Fibroblast of lung (primary cell): ENCODE measurements at regions not wholly inside any gene's neighbourhood (a gene's known extent, or its start where the extent isn't known, plus 50 kb on each side); places are given as distances from the start of the nearest gene placed in this dataset.
"Not testable (repeated sequence)": the region's sequence is repeated elsewhere in the genome, so short reads cannot be mapped to it uniquely, and the experiment has no call there.

Experiments
- DNase-seq, 2 donors: peaks; one replicate each; pipeline versions ENCODE4 v3.0.0 to v3.0.0-alpha.2; 2010; ENCODE audit warnings: low read depth in 2 of 2
- H2AFZ ChIP-seq: 2 replicates; pipeline ENCODE4 v1.5.1; 2012; ENCODE audit warnings: low read length, control low read depth, inconsistent platforms
- H3K27ac ChIP-seq: 2 replicates; pipeline ENCODE4 v1.5.1; 2011; ENCODE audit warnings: low read length, control low read depth; ENCODE audit not compliant: insufficient read depth
- H3K27me3 ChIP-seq: 2 replicates; pipeline ENCODE4 v1.5.1; 2011; ENCODE audit warnings: mild to moderate bottlenecking, low read length; ENCODE audit not compliant: control insufficient read depth, insufficient read depth
- H3K36me3 ChIP-seq: 2 replicates; pipeline ENCODE4 v1.5.1; 2011; ENCODE audit warnings: low read length; ENCODE audit not compliant: control insufficient read depth, insufficient read depth
- H3K4me1 ChIP-seq: 2 replicates; pipeline ENCODE4 v1.5.1; 2011; ENCODE audit warnings: low read length; ENCODE audit not compliant: control insufficient read depth, insufficient read depth; ENCODE audit errors: extremely low read depth
- H3K4me2 ChIP-seq: 2 replicates; pipeline ENCODE4 v1.5.1; 2011; ENCODE audit warnings: low read length, control low read depth; ENCODE audit not compliant: insufficient read depth; ENCODE audit errors: extremely low read depth
- H3K4me3 ChIP-seq, 4 experiments: fragments of 200-600 bp in 1 of 4; sonication (generic) in 1 of 4; replicated peaks in 1 of 4; 2 replicates each; pipeline ENCODE4 v1.5.1; 2011 to 2016; ENCODE audit warnings: low read length in 4 of 4, low read depth in 3 of 4, mild to moderate bottlenecking in 3 of 4, control low read depth in 2 of 4, inconsistent platforms in 1 of 4, mixed read lengths in 1 of 4; ENCODE audit not compliant: insufficient read depth in 1 of 4; ENCODE audit errors: control extremely low read depth in 1 of 4
- H3K79me2 ChIP-seq: 2 replicates; pipeline ENCODE4 v1.5.1; 2012; ENCODE audit warnings: mild to moderate bottlenecking, low read length, inconsistent platforms; ENCODE audit not compliant: control insufficient read depth, insufficient read depth
- H3K9ac ChIP-seq: 2 replicates; pipeline ENCODE4 v1.5.1; 2011; ENCODE audit warnings: mild to moderate bottlenecking, low read length, control low read depth; ENCODE audit not compliant: insufficient read depth
- H3K9me3 ChIP-seq: 2 replicates; pipeline ENCODE4 v1.5.1; 2012; ENCODE audit warnings: low read depth, low read length; ENCODE audit not compliant: control insufficient read depth, insufficient read depth
- H4K20me1 ChIP-seq: 2 replicates; pipeline ENCODE4 v1.5.1; 2011; ENCODE audit warnings: low read length; ENCODE audit not compliant: control insufficient read depth, insufficient read depth; ENCODE audit errors: extremely low read depth
- CTCF ChIP-seq, 2 donors: IDR thresholded peaks in 1 of 2; conservative IDR thresholded peaks in 1 of 2; 1 replicate in 1 of 2; 2 replicates in 1 of 2; pipeline ENCODE4 v1.5.1; 2011 to 2012; ENCODE audit warnings: low read length in 2 of 2, control low read depth in 1 of 2, inconsistent platforms in 1 of 2, low read depth in 1 of 2, mild to moderate bottlenecking in 1 of 2
- EZH2 ChIP-seq: IDR thresholded peaks from 2 replicates; pipeline ENCODE4 v1.5.1; 2012; ENCODE audit warnings: low read length, control low read depth, mild to moderate bottlenecking; ENCODE audit errors: missing control alignments

DNA sequence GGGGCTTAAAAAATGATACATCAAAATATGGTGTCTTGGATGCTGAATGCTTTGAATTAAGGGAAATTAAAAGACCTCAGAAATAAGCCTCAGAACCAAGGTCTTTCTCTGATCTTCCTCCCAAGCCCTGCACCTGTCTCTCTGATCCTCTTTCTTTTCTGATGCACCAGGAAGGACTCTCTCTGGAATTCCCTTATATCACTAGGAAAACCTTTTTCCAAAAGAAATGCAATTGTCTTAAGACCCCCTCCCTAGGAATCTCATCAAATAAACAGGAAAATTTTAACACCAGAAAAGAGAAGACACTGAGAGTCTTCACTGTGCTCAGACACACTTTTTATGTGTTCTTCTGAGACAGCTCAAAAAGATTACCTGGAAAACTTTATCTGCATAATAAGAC lies 159.5 kb upstream of the PTBP2 start:
- H3K4me3 ChIP-seq = no peak overlapping the region
- no peaks in the 10 kb centered on the region for H3K79me2 ChIP-seq
- TF ChIP-seq CTCF (conservative IDR thresholded peaks at IDR 0.05 in 1 of 2, IDR thresholded peaks at IDR 0.05 in 1 of 2; ENCODE audit: low read depth in 1 of 2, low read length in 2 of 2) (no peak), EZH2 (no peak)
- no peak overlapping the region for H3K9ac ChIP-seq
- H3K4me1 ChIP-seq = peaks cover 7% of the 10 kb centered on the region
- no peaks in the 10 kb centered on the region for H3K36me3 ChIP-seq
- no peaks in the 10 kb centered on the region for H4K20me1 ChIP-seq
- no peaks in the 10 kb centered on the region for H3K9me3 ChIP-seq
- H3K4me2 ChIP-seq = no peak overlapping the region
- no peaks in the 10 kb centered on the region for H3K27me3 ChIP-seq
- no peak overlapping the region for H2AFZ ChIP-seq
- DNase-seq = no peak
- no peak overlapping the region for H3K27ac ChIP-seq

DNA sequence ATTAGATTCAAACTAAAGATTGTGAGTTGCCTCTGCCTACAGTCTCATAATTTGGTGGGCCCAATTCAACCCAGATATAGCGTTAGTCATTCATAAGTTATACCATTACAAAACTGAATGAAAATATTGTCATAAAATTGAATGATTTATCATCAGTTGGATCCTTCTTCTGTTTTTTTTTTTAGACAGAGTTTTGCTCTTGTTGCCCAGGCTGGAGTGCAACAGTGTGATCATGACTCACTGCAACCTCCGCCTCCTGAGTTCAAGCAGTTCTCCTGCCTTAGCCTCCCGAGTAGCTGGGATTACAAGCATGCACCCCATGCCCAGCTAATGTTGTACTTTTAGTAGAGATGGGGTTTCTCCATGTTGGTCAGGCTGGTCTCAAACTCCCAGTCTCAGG lies 157.2 kb upstream of the PTBP2 start:
- not testable (repeated sequence) for H3K9me3 ChIP-seq, H3K9ac ChIP-seq, H3K4me2 ChIP-seq, H3K4me1 ChIP-seq, H3K27me3 ChIP-seq, H4K20me1 ChIP-seq, H2AFZ ChIP-seq, H3K27ac ChIP-seq, H3K79me2 ChIP-seq, H3K4me3 ChIP-seq, H3K36me3 ChIP-seq
- DNase-seq = peak in 1 of 2 donors; percentile 34

DNA sequence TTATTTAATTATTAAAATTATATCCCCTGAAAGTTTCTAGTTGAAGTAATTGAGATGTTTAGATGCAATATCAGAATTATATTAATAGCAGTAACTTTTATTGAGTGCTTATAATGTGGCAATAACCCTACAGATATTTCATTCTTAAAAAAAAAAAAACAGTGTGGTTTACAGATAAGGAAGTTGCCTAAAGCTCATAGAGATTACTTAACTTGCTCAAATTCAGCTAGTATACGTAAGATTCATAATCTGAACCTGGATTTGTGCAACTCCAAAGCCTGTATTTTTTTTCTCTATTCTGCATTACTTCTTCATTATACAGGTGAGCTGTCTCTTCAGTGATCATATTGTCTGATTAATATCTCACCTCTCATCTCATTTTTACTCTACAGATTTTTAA lies 156.0 kb upstream of the PTBP2 start:
- H3K4me1 ChIP-seq = peaks cover 3% of the 10 kb centered on the region
- H3K27me3 ChIP-seq = no peaks in the 10 kb centered on the region
- TF ChIP-seq EZH2 (no peak), CTCF (conservative IDR thresholded peaks at IDR 0.05 in 1 of 2, IDR thresholded peaks at IDR 0.05 in 1 of 2; ENCODE audit: low read depth in 1 of 2, low read length in 2 of 2) (no peak)
- H3K79me2 ChIP-seq = no peaks in the 10 kb centered on the region
- no peaks in the 10 kb centered on the region for H4K20me1 ChIP-seq
- no peak overlapping the region for H3K27ac ChIP-seq
- no peak overlapping the region for H3K9ac ChIP-seq
- no peak overlapping the region for H3K4me2 ChIP-seq
- H2AFZ ChIP-seq = no peak overlapping the region
- no peaks in the 10 kb centered on the region for H3K9me3 ChIP-seq
- DNase-seq = peak in 1 of 2 donors; percentile 3
- H3K36me3 ChIP-seq = no peaks in the 10 kb centered on the region
- no peak overlapping the region for H3K4me3 ChIP-seq

- no peaks in the 10 kb centered on the region for H3K4me1 ChIP-seq
- no peak for TF ChIP-seq EZH2
- TF ChIP-seq CTCF (conservative IDR thresholded peaks at IDR 0.05 in 1 of 2, IDR thresholded peaks at IDR 0.05 in 1 of 2; ENCODE audit: low read depth in 1 of 2, low read length in 2 of 2) = no peak
Observed at GRCh38 chr1:96568639-96569038, 152.9 kb upstream of the PTBP2 start.

More at GRCh38 chr1:96568639-96569038, 152.9 kb upstream of the PTBP2 start:
- no peaks in the 10 kb centered on the region for H3K9me3 ChIP-seq
- H3K9ac ChIP-seq = no peak overlapping the region
- no peak for DNase-seq
- no peak overlapping the region for H2AFZ ChIP-seq
- no peak overlapping the region for H3K4me3 ChIP-seq
- H3K79me2 ChIP-seq = no peaks in the 10 kb centered on the region
- no peak overlapping the region for H3K27ac ChIP-seq
- H3K27me3 ChIP-seq = no peaks in the 10 kb centered on the region
- no peak overlapping the region for H3K4me2 ChIP-seq
- H4K20me1 ChIP-seq = no peaks in the 10 kb centered on the region
- no peaks in the 10 kb centered on the region for H3K36me3 ChIP-seq
